ENCODE measurements at regions not wholly inside any gene's neighbourhood (a gene's known extent, or its start where the extent isn't known, plus 50 kb on each side); places are given as distances from the start of the nearest gene placed in this dataset.

DNA sequence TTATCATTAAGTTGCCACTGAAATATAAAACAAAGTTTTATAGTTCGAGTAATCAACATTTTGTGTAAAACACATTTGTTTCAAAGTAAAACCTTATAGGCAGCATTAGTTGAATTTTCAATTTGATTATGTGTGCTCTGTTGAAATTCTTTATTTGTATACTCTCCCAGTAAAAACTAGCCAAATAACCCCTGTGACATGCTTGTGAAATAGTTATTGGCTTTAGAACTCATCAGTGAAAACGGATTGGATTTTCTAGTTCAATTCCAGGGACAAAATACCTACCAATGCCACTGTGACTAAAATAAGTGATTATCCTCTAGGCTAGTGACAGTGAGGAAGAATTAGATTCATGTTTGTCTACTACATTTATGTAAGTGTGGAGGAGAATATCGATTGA, 212.9 kb downstream of the TMEM200A start:
- no peak for TF ChIP-seq EP300 (IDR thresholded peaks at IDR 0.05)
- TF ChIP-seq, protein P1, sequence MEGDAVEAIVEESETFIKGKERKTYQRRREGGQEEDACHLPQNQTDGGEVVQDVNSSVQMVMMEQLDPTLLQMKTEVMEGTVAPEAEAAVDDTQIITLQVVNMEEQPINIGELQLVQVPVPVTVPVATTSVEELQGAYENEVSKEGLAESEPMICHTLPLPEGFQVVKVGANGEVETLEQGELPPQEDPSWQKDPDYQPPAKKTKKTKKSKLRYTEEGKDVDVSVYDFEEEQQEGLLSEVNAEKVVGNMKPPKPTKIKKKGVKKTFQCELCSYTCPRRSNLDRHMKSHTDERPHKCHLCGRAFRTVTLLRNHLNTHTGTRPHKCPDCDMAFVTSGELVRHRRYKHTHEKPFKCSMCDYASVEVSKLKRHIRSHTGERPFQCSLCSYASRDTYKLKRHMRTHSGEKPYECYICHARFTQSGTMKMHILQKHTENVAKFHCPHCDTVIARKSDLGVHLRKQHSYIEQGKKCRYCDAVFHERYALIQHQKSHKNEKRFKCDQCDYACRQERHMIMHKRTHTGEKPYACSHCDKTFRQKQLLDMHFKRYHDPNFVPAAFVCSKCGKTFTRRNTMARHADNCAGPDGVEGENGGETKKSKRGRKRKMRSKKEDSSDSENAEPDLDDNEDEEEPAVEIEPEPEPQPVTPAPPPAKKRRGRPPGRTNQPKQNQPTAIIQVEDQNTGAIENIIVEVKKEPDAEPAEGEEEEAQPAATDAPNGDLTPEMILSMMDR (IDR thresholded peaks at IDR 0.05) = no peak

Data from gastroesophageal sphincter (tissue), 3 donors.